ENCODE measurements at regions not wholly inside any gene's neighbourhood (a gene's known extent, or its start where the extent isn't known, plus 50 kb on each side); places are given as distances from the start of the nearest gene placed in this dataset.
A peak's percentile ranks its signal among the peaks of the same experiment; 100 is the strongest.

DNA sequence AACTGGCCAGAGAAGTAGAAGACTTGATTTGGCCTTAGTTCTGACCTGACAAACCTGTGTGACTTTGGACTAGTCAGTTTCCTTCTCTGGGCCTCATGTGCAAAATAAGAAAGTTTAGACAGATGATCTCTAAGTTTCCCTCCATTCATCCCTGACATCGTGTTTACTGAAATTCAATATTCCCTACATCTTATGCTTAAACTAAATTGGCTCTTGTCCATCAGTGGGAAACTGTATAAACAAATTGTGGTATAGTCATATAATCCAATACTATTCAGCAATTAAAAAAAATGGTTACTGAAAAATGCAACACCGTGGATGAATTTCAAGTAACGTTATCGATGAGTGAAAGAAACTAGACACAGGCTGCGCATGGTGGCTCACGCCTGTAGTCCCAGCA, 64.4 kb upstream of the HRH1 start:
- DNase-seq (ENCODE audit: low spot score), result no peak

DNA sequence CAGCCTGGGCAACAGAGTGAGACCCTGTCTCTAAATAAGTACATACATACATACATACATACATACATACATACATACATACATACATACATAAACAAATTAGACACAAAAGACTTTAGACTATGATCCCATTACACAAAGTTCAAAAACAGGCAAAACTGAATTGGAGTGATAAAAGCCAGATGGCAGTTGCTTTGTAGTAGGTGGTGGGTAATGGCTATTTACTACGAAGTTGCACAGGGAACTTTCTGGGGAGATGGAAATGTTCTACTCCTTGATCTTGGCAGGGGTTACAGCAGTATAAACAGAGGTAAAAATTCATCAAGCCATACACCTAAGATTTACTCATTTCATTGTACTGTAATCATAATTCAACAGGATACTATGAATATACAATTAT, 63.7 kb upstream of the HRH1 start:
- DNase-seq (ENCODE audit: low spot score), result no peak

DNA sequence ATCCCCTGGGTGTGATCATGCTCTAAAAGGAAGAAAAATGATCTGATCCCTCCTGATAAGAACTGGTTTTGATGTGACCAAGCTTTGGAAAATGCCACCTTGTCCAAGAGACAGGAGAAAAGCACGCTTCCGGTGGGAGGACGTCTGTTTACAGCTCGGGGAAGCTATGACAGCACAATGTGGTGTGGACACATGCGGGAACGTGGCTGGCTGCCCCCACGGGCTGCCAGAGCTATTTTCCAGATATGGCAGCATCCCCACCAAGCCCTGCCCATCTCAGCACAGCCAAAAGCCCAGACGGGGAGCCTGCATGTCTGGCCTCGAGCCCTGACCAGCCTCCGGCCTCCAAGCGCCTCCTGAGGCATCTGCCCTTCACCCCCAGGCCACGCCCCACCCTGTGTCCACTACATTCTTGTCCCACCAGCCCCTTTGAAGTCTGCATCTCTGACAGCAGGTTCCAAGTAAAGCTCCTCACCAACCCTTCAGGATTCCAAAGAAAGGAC, 63.2 kb upstream of the HRH1 start:
- DNase-seq (ENCODE audit: low spot score), result no peak

DNA sequence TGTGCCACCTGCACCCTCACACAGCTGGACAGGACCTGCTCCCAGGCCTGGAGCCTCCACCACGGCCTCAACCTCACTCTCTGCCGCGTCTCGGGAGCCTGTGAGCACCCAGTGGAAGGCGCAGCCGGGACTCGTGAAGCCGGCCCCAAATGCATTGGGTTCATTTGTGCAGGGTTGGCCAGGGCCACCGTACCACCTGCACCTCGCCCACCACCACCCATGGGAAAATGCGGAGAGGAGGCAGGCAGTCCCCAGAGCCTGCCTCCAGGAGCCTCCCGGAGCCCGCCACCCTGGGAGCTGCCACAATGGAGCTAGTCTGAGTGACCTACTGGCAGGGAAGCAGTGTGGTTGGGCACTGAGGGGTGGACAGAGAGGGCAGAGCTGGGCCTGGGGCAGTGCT, 62.5 kb upstream of the HRH1 start:
- no peak for DNase-seq (ENCODE audit: low spot score)

DNA sequence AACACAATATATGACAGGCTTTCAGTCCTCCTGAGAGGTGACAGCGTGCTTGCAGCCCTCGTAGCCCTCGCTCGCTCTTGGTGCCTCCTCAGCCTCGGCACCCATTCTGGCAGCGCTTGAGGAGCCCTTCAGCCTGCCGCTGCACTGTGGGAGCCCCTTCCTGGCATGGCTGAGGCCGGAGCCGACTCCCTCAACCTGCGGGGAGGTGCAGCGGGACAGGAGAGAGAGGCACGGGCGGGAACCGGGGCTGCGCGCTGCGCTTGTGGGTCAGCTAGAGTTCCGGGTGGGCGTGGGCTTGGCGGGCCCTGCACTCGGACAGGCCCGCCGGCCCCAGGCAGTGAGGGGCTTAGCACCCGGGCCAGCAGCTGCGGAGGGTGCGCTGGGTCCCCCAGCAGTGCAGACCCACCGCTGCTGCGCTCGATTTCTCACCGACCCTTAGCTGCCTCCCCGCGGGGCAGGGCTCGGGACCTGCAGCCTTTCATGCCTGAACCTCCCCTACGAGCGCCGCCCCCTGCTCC, 60.4 kb upstream of the HRH1 start:
- DNase-seq (ENCODE audit: low spot score), result no peak

DNA sequence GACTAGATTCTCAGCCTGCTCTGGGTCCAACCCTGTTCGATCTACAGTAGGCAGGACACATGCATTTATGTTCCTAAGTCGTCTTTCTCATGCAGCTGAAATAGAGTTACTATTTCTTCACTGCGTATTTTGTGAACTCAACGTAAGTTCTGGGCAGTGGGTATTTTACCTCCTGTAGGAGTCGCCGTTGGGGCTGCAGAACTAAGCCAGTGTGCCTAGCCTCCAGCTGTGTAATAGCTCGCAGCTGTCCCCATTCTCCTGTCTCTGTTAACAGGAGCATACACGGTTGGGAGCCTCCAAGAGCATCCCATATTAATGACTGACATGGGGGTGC, 58.4 kb upstream of the HRH1 start:
- no peak for DNase-seq (ENCODE audit: low spot score)

DNA sequence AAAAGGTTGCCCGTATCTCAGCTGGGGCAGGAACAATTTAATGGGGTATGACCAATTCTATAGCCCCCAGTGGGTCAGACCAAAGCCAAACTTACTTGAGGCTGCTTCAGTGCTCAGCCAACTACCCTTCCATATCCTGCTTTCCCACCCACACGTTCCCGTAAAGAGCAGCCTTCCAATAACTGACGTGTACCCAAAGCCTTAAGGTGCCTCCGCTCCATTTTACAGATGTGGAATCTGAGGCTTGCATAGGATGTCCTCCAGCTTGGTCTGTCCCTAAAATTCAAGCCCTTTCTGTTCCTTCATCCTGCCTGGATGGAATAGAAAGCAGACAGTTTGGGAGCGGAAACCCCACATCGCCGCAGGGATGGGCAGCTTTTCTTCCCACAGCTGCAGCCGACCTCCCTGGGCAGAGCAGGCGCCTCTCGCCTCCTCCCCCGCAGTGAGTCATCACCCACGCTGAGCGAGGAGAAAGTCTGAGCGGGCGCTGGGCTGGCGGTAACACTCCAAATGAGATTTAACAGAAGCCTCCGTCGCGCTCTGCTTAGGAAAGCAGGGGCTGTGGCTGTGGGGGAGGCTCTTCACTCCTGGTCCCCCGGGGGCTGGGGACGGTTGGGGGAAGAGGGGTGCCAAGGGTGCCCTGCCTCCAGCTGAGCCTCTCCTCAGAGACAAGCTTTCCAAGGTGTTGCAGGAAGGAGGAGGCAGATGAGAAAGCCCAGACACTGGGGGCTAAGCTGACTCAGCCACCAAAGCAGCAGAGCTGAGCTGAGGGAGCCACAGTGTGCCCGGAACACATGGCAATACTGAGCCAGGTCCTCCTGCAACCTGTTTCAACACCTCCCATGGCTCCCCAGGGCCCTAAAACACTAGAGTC, 57.8 kb upstream of the HRH1 start:
- peak; percentile 78 for DNase-seq (ENCODE audit: low spot score)

DNA sequence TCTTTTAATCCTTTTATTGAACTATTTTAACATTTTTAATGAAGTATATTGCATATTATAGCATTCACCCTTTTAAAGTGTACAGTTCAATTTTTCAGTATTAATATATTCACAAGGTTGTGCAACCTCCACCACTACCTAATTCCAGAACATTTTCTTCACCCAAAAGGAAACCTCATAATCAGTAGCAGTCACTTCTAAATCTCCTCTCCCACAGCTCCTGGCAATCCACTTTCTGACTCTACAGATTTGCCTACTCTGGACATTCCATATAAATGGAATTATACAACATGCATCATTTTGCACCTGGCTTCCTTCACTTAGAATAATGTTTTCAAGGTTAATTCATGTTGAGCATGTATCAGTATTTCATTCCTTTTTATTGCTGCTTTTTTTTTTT, 55.0 kb upstream of the HRH1 start:
- DNase-seq (ENCODE audit: low spot score), result no peak

Data from ureter (tissue), 1 donor.